ENCODE measurements at regions not wholly inside any gene's neighbourhood (a gene's known extent, or its start where the extent isn't known, plus 50 kb on each side); places are given as distances from the start of the nearest gene placed in this dataset.

- no peak overlapping the region for H3K4me3 ChIP-seq (replicated peaks; ENCODE audit: low read depth, low read length)
- no peak for DNase-seq (ENCODE audit: extremely low read depth, low read depth)
- TF ChIP-seq, protein P1, sequence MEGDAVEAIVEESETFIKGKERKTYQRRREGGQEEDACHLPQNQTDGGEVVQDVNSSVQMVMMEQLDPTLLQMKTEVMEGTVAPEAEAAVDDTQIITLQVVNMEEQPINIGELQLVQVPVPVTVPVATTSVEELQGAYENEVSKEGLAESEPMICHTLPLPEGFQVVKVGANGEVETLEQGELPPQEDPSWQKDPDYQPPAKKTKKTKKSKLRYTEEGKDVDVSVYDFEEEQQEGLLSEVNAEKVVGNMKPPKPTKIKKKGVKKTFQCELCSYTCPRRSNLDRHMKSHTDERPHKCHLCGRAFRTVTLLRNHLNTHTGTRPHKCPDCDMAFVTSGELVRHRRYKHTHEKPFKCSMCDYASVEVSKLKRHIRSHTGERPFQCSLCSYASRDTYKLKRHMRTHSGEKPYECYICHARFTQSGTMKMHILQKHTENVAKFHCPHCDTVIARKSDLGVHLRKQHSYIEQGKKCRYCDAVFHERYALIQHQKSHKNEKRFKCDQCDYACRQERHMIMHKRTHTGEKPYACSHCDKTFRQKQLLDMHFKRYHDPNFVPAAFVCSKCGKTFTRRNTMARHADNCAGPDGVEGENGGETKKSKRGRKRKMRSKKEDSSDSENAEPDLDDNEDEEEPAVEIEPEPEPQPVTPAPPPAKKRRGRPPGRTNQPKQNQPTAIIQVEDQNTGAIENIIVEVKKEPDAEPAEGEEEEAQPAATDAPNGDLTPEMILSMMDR (IDR thresholded peaks at IDR 0.05; ENCODE audit: low read depth, low read length, missing control alignments) = no peak
Observed at GRCh38 chr1:164470996-164471395, 88.0 kb upstream of the PBX1 start.

GRCh38 chr1:164472841-164473240 is 86.1 kb upstream of the PBX1 start:
- DNase-seq (ENCODE audit: extremely low read depth, low read depth) = no peak
- TF ChIP-seq, protein P1 (IDR thresholded peaks at IDR 0.05; ENCODE audit: low read depth, low read length, missing control alignments) = no peak
- no peak overlapping the region for H3K4me3 ChIP-seq (replicated peaks; ENCODE audit: low read depth, low read length)

GRCh38 chr1:164473544-164473943 is 85.4 kb upstream of the PBX1 start:
- TF ChIP-seq, protein P1 (IDR thresholded peaks at IDR 0.05; ENCODE audit: low read depth, low read length, missing control alignments) = no peak
- no peak overlapping the region for H3K4me3 ChIP-seq (replicated peaks; ENCODE audit: low read depth, low read length)
- DNase-seq (ENCODE audit: extremely low read depth, low read depth) = no peak

- H3K4me3 ChIP-seq (replicated peaks; ENCODE audit: low read depth, low read length) = no peak overlapping the region
- DNase-seq (ENCODE audit: extremely low read depth, low read depth) = no peak
- TF ChIP-seq, protein P1 (IDR thresholded peaks at IDR 0.05; ENCODE audit: low read depth, low read length, missing control alignments) = no peak
Observed at GRCh38 chr1:164475834-164476233, 83.2 kb upstream of the PBX1 start.

DNA sequence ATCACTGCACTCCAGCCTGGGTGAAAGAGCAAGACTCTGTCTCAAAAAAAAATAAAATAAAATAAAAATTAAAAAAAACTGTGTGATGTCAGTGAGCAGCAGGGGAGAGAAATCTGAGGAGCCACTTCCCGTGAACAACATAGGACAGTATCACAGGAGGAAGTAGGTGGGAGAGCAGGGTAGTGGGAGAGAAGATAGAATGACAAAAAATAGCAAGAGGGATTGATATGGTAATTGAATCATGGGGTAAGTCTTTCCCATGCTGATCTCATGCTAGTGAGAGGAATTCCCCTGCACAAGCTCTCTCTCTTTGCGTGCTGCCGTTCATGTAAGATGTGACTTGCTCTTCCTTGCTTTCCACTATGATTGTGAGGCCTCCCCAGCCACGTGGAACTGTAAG is 81.6 kb upstream of the PBX1 start:
- TF ChIP-seq, protein P1 (IDR thresholded peaks at IDR 0.05; ENCODE audit: low read depth, low read length, missing control alignments) = no peak
- no peak for DNase-seq (ENCODE audit: extremely low read depth, low read depth)
- no peak overlapping the region for H3K4me3 ChIP-seq (replicated peaks; ENCODE audit: low read depth, low read length)

DNA sequence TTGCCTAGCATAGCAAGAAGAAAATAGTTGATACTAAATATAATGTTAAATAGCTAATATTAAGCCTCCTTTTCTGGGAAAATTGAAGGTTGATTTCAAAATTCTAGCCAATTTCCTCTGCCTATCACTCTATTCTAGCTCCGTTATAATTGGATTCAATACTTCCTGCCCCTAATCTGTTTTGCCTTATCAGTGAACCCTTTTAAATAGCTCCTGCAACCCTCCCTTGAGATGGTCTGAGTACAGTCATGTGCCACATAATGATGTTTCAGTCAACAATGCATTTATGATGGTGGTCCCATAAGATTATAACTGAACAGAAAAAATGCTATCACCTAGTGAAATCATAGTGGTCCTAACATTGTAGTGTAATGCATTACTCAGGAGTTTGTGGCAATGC is 79.7 kb upstream of the PBX1 start:
- no peak overlapping the region for H3K4me3 ChIP-seq (replicated peaks; ENCODE audit: low read depth, low read length)
- TF ChIP-seq, protein P1 (IDR thresholded peaks at IDR 0.05; ENCODE audit: low read depth, low read length, missing control alignments) = no peak
- no peak for DNase-seq (ENCODE audit: extremely low read depth, low read depth)

DNA sequence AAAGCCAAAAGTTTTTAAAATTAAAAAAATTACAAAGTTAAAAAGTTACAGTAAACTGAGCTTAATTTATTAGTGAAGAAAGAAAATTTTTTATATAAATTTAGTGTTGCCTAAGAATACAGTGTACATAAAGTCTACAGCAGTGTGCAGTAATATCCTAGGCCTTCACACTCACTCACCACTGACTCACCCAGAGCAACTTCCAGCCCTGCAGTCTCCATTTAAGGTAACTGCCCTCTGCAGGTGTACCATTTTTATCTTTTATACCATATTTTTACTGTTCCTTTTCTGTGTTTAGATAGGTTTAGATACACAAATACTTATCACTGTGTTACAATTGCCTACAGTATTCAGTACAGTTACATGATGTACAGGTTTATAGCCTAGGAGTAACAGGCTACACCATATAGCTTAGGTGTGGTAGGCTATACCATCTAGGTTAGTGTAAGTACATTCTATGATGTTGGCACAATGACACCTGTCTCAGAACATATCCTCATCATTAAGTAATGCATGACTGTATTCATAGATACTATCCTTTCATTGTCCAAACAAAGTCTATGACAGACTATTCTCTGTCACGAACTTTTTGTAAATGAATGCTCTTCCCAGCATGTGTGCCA is 78.6 kb upstream of the PBX1 start:
- TF ChIP-seq, protein P1 (IDR thresholded peaks at IDR 0.05; ENCODE audit: low read depth, low read length, missing control alignments) = no peak
- no peak for DNase-seq (ENCODE audit: extremely low read depth, low read depth)
- no peak overlapping the region for H3K4me3 ChIP-seq (replicated peaks; ENCODE audit: low read depth, low read length)
